ENCODE measurements at regions not wholly inside any gene's neighbourhood (a gene's known extent, or its start where the extent isn't known, plus 50 kb on each side); places are given as distances from the start of the nearest gene placed in this dataset.

DNA sequence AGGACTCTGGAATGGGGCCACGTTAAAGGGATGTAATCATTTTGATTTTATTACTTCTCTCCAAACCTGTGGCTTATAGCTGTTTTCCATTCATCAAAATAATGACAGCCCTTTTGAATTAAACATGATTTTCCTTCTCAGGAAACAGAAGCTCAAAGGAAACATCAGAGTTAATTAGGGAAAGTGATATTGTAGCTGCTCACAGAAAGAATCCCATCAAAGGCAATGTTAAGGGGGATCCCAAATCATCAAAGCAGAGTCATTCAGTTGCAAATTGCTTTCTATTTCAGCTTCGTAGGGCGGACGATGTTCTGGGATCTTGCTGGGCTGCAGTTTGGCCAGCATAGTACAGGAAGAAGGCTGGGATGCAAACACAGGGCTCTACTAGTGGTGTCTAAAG, 563.2 kb downstream of the CCSER2 start:
- TF ChIP-seq CTCF (conservative IDR thresholded peaks at IDR 0.05; ENCODE audit: low read depth, low read length) (no peak), EZH2 (IDR thresholded peaks at IDR 0.05; ENCODE audit: borderline replicate concordance, low read depth, low read length, poor library complexity, severe bottlenecking) (no peak)
